ENCODE measurements at regions not wholly inside any gene's neighbourhood (a gene's known extent, or its start where the extent isn't known, plus 50 kb on each side); places are given as distances from the start of the nearest gene placed in this dataset.

DNA sequence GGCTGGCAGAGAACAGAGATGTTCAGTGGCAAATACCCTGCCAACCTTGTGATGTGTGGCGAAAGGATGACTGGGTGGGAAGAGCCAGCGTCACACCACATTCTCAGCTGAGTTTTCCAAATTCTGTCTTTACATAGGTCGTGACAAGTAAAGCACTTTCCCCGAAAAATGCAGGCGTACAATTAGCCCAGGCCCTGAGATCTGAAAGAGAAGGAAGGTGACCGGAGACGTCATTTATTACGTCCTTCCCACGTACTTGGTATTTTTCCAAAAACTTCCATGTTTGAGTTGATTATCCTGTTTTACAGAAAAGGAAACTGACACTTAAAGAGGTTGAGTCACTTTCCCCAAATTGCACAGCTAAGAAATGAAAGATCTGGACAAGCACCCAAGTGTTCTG lies 413.3 kb downstream of the PRDM2 start:
- intact Hi-C loops (cut with DNase I; ENCODE audit: low total_unique reads), result no loop called here
- no peaks in the 10 kb centered on the region for H3K36me3 ChIP-seq
- DNase-seq, result no peak
- 71 to 79% methylated on average over 4 to 9 of the region's 9 CpGs for WGBS, 2 donors (ENCODE audit: low coverage in 1 of 2)
- H3K9me3 ChIP-seq, result no peaks in the 10 kb centered on the region
- H3K27me3 ChIP-seq, result no peaks in the 10 kb centered on the region
- no peak overlapping the region for H3K27ac ChIP-seq
- H3K4me3 ChIP-seq, result no peak overlapping the region
- TF ChIP-seq POLR2A (IDR thresholded peaks at IDR 0.05) (no peak), CTCF (IDR thresholded peaks at IDR 0.05) (no peak), POLR2AphosphoS5 (IDR thresholded peaks at IDR 0.05) (no peak), EP300 (IDR thresholded peaks at IDR 0.05; ENCODE audit: low read depth) (no peak)
- in situ Hi-C loops (cut with MboI; ENCODE audit: low pct_ligation_motif_present in 1 of 4, low pct_unique_long_range_greater_than_20kb in 1 of 4, low sequenced_read_pairs in 3 of 4), result loop anchor here in 3 of 4 donors (25.0 kb wide), 3 partner anchors 599 to 924 kb away; no protein-coding TSS in a partner anchor
- no peaks in the 10 kb centered on the region for H3K4me1 ChIP-seq

DNA sequence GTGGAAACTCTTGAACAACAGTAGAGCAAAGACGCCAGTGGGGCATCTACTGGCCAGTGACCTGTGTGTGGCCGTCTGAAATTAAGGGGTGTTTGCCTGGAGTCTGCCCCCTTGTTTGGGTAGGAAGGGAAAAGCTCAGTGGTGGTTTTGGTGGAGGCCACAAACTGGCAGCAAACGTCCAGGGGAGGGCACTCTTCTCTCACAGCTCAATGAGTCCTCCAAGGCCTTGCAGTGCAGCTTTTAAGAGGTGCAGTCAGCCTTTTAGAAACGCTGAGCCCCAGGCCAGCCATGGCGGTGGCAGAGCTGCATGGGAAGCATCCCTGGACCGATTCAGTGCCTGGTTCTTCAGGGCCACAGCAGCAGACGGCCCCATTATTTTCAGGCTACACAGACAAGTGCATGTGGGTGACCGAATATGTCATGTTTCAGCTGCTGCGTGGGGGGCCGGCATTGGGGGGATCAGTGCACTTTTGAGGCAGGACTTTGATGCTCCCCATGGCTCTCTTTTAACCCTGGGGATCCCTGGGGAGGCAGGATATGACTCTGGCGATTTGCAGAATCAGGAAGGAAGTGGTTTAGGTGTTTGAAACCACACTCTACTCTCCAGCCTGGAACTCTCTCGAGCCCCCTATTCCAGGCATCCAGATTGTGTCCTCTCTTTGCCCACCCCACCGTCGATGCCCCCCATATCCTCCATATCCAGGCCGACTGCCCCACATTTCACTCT lies 414.0 kb downstream of the PRDM2 start:
- H3K4me1 ChIP-seq, result no peaks in the 10 kb centered on the region
- in situ Hi-C loops (cut with MboI; ENCODE audit: low pct_ligation_motif_present in 1 of 4, low pct_unique_long_range_greater_than_20kb in 1 of 4, low sequenced_read_pairs in 3 of 4), result loop anchor here in 3 of 4 donors (25.0 kb wide), 3 partner anchors 598 to 923 kb away; no protein-coding TSS in a partner anchor
- no peak overlapping the region for H3K27ac ChIP-seq
- H3K36me3 ChIP-seq, result no peaks in the 10 kb centered on the region
- peak in 4 of 5 experiments; percentile 20 to 40 (median 29) for TF ChIP-seq CTCF (IDR thresholded peaks at IDR 0.05)
- TF ChIP-seq EP300 (IDR thresholded peaks at IDR 0.05; ENCODE audit: low read depth), result no peak
- no peak for TF ChIP-seq POLR2AphosphoS5 (IDR thresholded peaks at IDR 0.05)
- no peak for TF ChIP-seq POLR2A (IDR thresholded peaks at IDR 0.05)
- 44 to 56% methylated on average over 8 to 15 of the region's 15 CpGs for WGBS, 2 donors (ENCODE audit: low coverage in 1 of 2)
- no peaks in the 10 kb centered on the region for H3K9me3 ChIP-seq
- H3K27me3 ChIP-seq, result no peaks in the 10 kb centered on the region
- intact Hi-C loops (cut with DNase I; ENCODE audit: low total_unique reads), result no loop called here
- no peak overlapping the region for H3K4me3 ChIP-seq
- peak; percentile 19 for DNase-seq

DNA sequence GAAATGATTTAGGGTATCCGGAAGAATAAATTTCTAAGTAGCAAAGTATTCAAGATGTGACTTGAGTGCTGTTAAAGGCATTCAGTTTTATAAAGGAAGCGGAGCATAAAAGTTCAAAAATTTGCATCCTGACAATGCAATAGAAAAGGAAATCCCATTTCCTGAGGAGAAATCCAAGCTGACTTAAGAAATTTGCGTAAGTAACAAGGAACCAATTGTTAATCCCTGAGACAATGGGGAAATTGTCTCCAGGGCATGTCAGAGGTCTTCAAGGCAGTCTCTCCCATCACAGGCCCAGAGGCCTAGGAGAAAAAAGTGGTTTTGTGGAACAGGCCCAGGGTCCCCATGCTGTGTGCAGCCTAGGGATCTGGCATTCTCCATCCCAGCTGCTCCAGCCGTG lies 416.0 kb downstream of the PRDM2 start:
- intact Hi-C loops (cut with DNase I; ENCODE audit: low total_unique reads), result no loop called here

More for the DNA sequence above, 416.0 kb downstream of the PRDM2 start:
- in situ Hi-C loops (cut with MboI; ENCODE audit: low pct_ligation_motif_present in 1 of 4, low pct_unique_long_range_greater_than_20kb in 1 of 4, low sequenced_read_pairs in 3 of 4), result loop anchor here in 3 of 4 donors (25.0 kb wide), 3 partner anchors 596 to 921 kb away; no protein-coding TSS in a partner anchor
- Histone ChIP-seq H3K27ac (no peak overlapping the region), H3K27me3 (no peaks in the 10 kb centered on the region), H3K36me3 (no peaks in the 10 kb centered on the region), H3K4me1 (no peaks in the 10 kb centered on the region), H3K4me3 (no peak overlapping the region), H3K9me3 (no peaks in the 10 kb centered on the region)
- 83 to 89% methylated on average over 2 to 4 of the region's 4 CpGs for WGBS, 2 donors (ENCODE audit: low coverage in 1 of 2)
- DNase-seq, result no peak
- TF ChIP-seq EP300 (IDR thresholded peaks at IDR 0.05; ENCODE audit: low read depth) (no peak), POLR2AphosphoS5 (IDR thresholded peaks at IDR 0.05) (no peak), POLR2A (IDR thresholded peaks at IDR 0.05) (no peak), CTCF (IDR thresholded peaks at IDR 0.05) (no peak)
